DMS114 treated with DMSO at 0.1 percent for 48 hours (cell line): ENCODE measurements at regions not wholly inside any gene's neighbourhood (a gene's known extent, or its start where the extent isn't known, plus 50 kb on each side); places are given as distances from the start of the nearest gene placed in this dataset.

ENCODE experiments used
- DNase-seq: peaks from one replicate; lab custom pipeline; 2025; ENCODE audit not compliant: unreplicated experiment; lab: John Stamatoyannopoulos, UW

GRCh38 chr5:18992264-18992663 lies 995.7 kb downstream of the CDH18 start:
- DNase-seq, result no peak

- no peak for DNase-seq
Observed at GRCh38 chr5:18999478-18999877, 988.5 kb downstream of the CDH18 start.

GRCh38 chr5:19001054-19001453 lies 986.9 kb downstream of the CDH18 start:
- no peak for DNase-seq

GRCh38 chr5:19001539-19001938 lies 986.5 kb downstream of the CDH18 start:
- DNase-seq, result no peak

- no peak for DNase-seq
Observed at GRCh38 chr5:19002111-19002510, 985.9 kb downstream of the CDH18 start.

GRCh38 chr5:19018822-19019221 lies 969.2 kb downstream of the CDH18 start:
- no peak for DNase-seq

GRCh38 chr5:19031491-19031890 lies 956.5 kb downstream of the CDH18 start:
- no peak for DNase-seq

- no peak for DNase-seq
Observed at GRCh38 chr5:19035816-19036215, 952.2 kb downstream of the CDH18 start.

GRCh38 chr5:19042106-19042505 lies 945.9 kb downstream of the CDH18 start:
- no peak for DNase-seq

GRCh38 chr5:19044311-19044710 lies 943.7 kb downstream of the CDH18 start:
- DNase-seq, result no peak

GRCh38 chr5:19044931-19045695 lies 942.9 kb downstream of the CDH18 start:
- no peak for DNase-seq

GRCh38 chr5:19047277-19047676 lies 940.7 kb downstream of the CDH18 start:
- DNase-seq, result no peak

GRCh38 chr5:19048726-19049125 lies 939.3 kb downstream of the CDH18 start:
- no peak for DNase-seq

- no peak for DNase-seq
Observed at GRCh38 chr5:19058216-19058615, 929.8 kb downstream of the CDH18 start.

GRCh38 chr5:19064094-19064493 lies 923.9 kb downstream of the CDH18 start:
- DNase-seq, result no peak

- DNase-seq, result no peak
Observed at GRCh38 chr5:19067741-19068140, 920.3 kb downstream of the CDH18 start.

- DNase-seq, result no peak
Observed at GRCh38 chr5:19098434-19098833, 889.6 kb downstream of the CDH18 start.

- no peak for DNase-seq
Observed at GRCh38 chr5:19099195-19099594, 888.8 kb downstream of the CDH18 start.

- no peak for DNase-seq
Observed at GRCh38 chr5:19104948-19105347, 883.1 kb downstream of the CDH18 start.

- no peak for DNase-seq
Observed at GRCh38 chr5:19122923-19123322, 865.1 kb downstream of the CDH18 start.

GRCh38 chr5:19125956-19126713 lies 861.9 kb downstream of the CDH18 start:
- no peak for DNase-seq

- DNase-seq, result no peak
Observed at GRCh38 chr5:19140276-19140675, 847.7 kb downstream of the CDH18 start.
